ENCODE measurements at regions not wholly inside any gene's neighbourhood (a gene's known extent, or its start where the extent isn't known, plus 50 kb on each side); places are given as distances from the start of the nearest gene placed in this dataset.

DNA sequence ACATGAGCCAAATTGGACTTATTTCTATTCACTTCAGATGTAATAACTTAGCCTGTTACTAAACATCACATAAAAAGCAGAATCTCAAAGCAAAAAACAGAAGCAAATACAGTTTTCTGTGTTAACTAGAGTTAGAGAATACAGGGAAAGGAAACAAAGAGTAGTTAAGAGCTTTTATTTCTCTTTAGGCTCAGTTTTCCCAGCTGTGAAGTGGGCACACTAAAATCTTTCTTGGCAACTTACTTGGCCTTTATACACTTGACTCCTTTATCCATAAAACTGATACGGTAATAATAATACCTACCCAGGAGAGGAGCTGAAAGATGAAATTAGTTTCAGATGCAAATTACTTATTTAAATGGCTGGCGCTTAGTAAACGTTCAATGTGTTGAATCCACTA, 132.8 kb upstream of the SPATS2L start:
- peaks cover 0 to 13% (median 6%) of the 10 kb centered on the region in 5 donors for H3K27me3 Mint-ChIP-seq
- intact Hi-C loops (cut with micrococcal nuclease), result no loop called here
- Histone ChIP-seq H3K27ac (ENCODE audit: low read depth, low read length) (no peak overlapping the region), H3K4me1 (ENCODE audit: control insufficient read depth in 2 of 2, insufficient read depth in 2 of 2, low read length in 2 of 2) (no peaks in the 10 kb centered on the region), H3K36me3 (ENCODE audit: control insufficient read depth in 2 of 3, insufficient read depth in 3 of 3, low read length in 3 of 3) (no peaks in the 10 kb centered on the region), H3K27me3 (ENCODE audit: control insufficient read depth in 2 of 2, insufficient read depth in 2 of 2, low read length in 2 of 2) (no peaks in the 10 kb centered on the region), H3K9me3 (ENCODE audit: control insufficient read depth in 2 of 3, low read length in 3 of 3) (no peaks in the 10 kb centered on the region), H3K4me3 (ENCODE audit: low read length) (no peak overlapping the region)
- no peak overlapping the region for H3K4me3 Mint-ChIP-seq
- H3K27ac Mint-ChIP-seq, result no peak overlapping the region
- H3K36me3 Mint-ChIP-seq, result no peaks in the 10 kb centered on the region
- no peaks in the 10 kb centered on the region for H3K4me1 Mint-ChIP-seq
- peaks cover 0 to 5% (median 2%) of the 10 kb centered on the region in 11 donors for H3K9me3 Mint-ChIP-seq
- DNase-seq, result no peak
- ChIA-PET POLR2A (no interaction called here), CTCF (no interaction called here)
- no peak for ATAC-seq

DNA sequence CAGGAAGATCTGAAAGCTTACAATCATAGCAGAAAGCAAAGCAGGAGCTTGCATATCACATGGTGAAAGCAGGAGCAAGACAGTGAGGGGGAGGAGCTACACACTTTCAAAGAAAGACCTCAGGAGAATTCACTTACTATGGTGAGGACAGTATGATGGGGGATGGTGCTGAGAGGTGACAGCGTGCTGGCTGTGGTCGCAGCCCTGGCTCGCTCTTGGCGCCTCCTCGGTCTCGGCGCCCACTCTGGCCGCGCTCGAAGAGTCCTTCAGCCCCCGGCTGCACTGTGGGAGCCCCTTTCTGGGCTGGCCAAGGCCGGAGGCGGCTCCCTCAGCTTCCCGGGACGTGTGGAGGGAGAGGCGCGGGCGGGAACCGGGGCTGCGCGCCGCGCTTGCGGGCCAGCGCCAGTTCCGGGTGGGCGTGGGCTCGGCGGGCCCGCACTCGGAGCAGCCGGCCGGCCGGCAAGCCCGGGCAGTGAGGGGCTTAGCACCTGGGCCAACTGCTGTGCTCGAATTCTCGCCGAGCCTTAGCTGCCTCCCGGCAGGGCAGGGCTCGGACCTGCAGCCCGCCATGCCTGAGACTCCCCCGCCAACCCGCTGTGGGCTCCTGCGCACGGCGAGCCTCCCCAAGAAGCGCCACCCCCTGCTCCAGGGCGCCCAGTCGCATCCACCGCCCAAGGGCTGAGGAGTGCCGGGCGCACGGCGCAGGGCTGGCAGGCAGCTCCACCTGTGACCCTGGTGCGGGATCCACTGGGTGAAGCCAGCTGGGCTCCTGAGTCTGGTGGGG, 131.9 kb upstream of the SPATS2L start:
- Mint-ChIP-seq H3K27me3 (peaks cover 0 to 13% (median 8%) of the 10 kb centered on the region in 5 donors), H3K27ac (no peak overlapping the region), H3K9me3 (peaks cover 0 to 5% (median 2%) of the 10 kb centered on the region in 11 donors), H3K36me3 (no peaks in the 10 kb centered on the region), H3K4me1 (no peaks in the 10 kb centered on the region), H3K4me3 (no peak overlapping the region)
- H3K9me3 ChIP-seq (ENCODE audit: control insufficient read depth in 2 of 3, low read length in 3 of 3), result no peaks in the 10 kb centered on the region
- no peaks in the 10 kb centered on the region for H3K27me3 ChIP-seq (ENCODE audit: control insufficient read depth in 2 of 2, insufficient read depth in 2 of 2, low read length in 2 of 2)
- no peaks in the 10 kb centered on the region for H3K4me1 ChIP-seq (ENCODE audit: control insufficient read depth in 2 of 2, insufficient read depth in 2 of 2, low read length in 2 of 2)
- no peak overlapping the region for H3K4me3 ChIP-seq (ENCODE audit: low read length)
- no peaks in the 10 kb centered on the region for H3K36me3 ChIP-seq (ENCODE audit: control insufficient read depth in 2 of 3, insufficient read depth in 3 of 3, low read length in 3 of 3)
- DNase-seq, result no peak
- ChIA-PET CTCF (no interaction called here), POLR2A (no interaction called here)
- no peak overlapping the region for H3K27ac ChIP-seq (ENCODE audit: low read depth, low read length)
- ATAC-seq, result no peak
- intact Hi-C loops (cut with micrococcal nuclease), result no loop called here

DNA sequence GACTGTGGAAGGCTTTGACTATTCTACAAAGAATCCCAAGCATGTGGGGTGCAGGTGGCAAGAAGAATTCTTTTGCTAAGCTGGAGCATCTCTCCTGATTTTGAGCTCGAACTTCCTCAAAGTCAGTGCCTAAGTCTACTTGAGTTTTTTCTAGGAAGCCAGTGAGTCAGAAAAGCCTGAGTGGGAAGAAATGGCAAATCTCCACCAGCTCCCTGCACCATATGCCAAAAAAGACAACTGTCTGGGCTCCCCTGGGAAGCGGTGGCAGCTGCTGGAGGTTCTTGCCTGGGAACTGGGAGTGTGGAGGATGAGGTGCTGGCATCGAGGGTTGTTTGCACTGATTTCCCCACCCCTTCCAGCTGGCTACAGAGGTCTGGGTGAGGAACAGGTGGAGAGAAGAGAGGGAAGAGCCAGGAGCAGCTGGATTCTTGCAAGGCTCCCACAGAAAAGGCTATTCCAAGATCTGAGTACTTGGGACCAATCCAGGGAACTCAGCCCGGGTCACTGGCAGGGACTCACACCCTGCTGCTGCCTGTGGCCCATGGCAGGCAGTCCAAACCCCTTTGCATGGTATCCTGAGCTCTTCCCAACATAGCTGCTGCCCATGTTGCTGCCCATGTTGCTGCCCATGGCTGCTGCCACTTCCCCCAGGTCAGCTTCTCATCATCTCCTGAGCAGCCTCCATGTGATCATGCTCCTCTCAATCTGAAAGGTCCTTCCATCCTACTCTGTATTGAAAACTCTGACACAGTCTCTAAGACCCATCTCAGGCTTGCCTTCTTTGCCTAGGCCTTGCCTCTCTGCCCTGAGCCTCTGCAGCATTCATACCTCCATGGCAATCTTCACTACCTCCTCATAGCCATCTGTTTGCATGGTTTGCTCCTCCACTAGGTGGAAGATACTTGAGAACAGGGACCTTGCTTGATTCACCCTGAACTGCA, 128.3 kb upstream of the SPATS2L start:
- H3K27ac ChIP-seq (ENCODE audit: low read depth, low read length), result no peak overlapping the region
- CTCF ChIA-PET, result no interaction called here
- no peak overlapping the region for H3K27ac Mint-ChIP-seq
- H3K4me1 Mint-ChIP-seq, result no peaks in the 10 kb centered on the region
- H3K4me3 Mint-ChIP-seq, result no peak overlapping the region
- no peak overlapping the region for H3K4me3 ChIP-seq (ENCODE audit: low read length)
- no peaks in the 10 kb centered on the region for H3K36me3 Mint-ChIP-seq
- POLR2A ChIA-PET, result no interaction called here
- no peaks in the 10 kb centered on the region for H3K36me3 ChIP-seq (ENCODE audit: control insufficient read depth in 2 of 3, insufficient read depth in 3 of 3, low read length in 3 of 3)
- peaks cover 0 to 2% (median 0%) of the 10 kb centered on the region in 11 donors for H3K9me3 Mint-ChIP-seq
- intact Hi-C loops (cut with micrococcal nuclease), result no loop called here
- no peaks in the 10 kb centered on the region for H3K4me1 ChIP-seq (ENCODE audit: control insufficient read depth in 2 of 2, insufficient read depth in 2 of 2, low read length in 2 of 2)
- ATAC-seq (no peak), DNase-seq (no peak)
- H3K27me3 Mint-ChIP-seq, result peaks cover 2 to 28% (median 24%) of the 10 kb centered on the region in 5 donors
- no peaks in the 10 kb centered on the region for H3K9me3 ChIP-seq (ENCODE audit: control insufficient read depth in 2 of 3, low read length in 3 of 3)
- H3K27me3 ChIP-seq (ENCODE audit: control insufficient read depth in 2 of 2, insufficient read depth in 2 of 2, low read length in 2 of 2), result no peaks in the 10 kb centered on the region

GRCh38 chr2:200179151-200179550, 127.3 kb upstream of the SPATS2L start:
- ATAC-seq, result no peak
- DNase-seq, result no peak
- no peak overlapping the region for H3K27ac Mint-ChIP-seq
- H3K36me3 Mint-ChIP-seq, result no peaks in the 10 kb centered on the region
- ChIA-PET CTCF (interaction anchor here (0.7 kb wide), 1 partner anchor 303 kb away, joined by 3 read pairs; no protein-coding TSS in a partner anchor), POLR2A (no interaction called here)
- H3K4me1 Mint-ChIP-seq, result no peaks in the 10 kb centered on the region
- H3K4me3 Mint-ChIP-seq, result no peak overlapping the region
- intact Hi-C loops (cut with micrococcal nuclease), result no loop called here
- H3K27me3 ChIP-seq (ENCODE audit: control insufficient read depth in 2 of 2, insufficient read depth in 2 of 2, low read length in 2 of 2), result no peaks in the 10 kb centered on the region
- no peak overlapping the region for H3K4me3 ChIP-seq (ENCODE audit: low read length)
- H3K9me3 Mint-ChIP-seq, result peaks cover 0 to 2% (median 0%) of the 10 kb centered on the region in 11 donors
- no peaks in the 10 kb centered on the region for H3K36me3 ChIP-seq (ENCODE audit: control insufficient read depth in 2 of 3, insufficient read depth in 3 of 3, low read length in 3 of 3)
- H3K27me3 Mint-ChIP-seq, result peaks cover 2 to 26% (median 25%) of the 10 kb centered on the region in 5 donors
- H3K27ac ChIP-seq (ENCODE audit: low read depth, low read length), result no peak overlapping the region
- H3K9me3 ChIP-seq (ENCODE audit: control insufficient read depth in 2 of 3, low read length in 3 of 3), result no peaks in the 10 kb centered on the region
- H3K4me1 ChIP-seq (ENCODE audit: control insufficient read depth in 2 of 2, insufficient read depth in 2 of 2, low read length in 2 of 2), result no peaks in the 10 kb centered on the region

- Histone ChIP-seq H3K9me3 (ENCODE audit: control insufficient read depth in 2 of 3, low read length in 3 of 3) (no peaks in the 10 kb centered on the region), H3K36me3 (ENCODE audit: control insufficient read depth in 2 of 3, insufficient read depth in 3 of 3, low read length in 3 of 3) (no peaks in the 10 kb centered on the region), H3K27ac (ENCODE audit: low read depth, low read length) (no peak overlapping the region), H3K4me1 (ENCODE audit: control insufficient read depth in 2 of 2, insufficient read depth in 2 of 2, low read length in 2 of 2) (no peaks in the 10 kb centered on the region), H3K4me3 (ENCODE audit: low read length) (no peak overlapping the region), H3K27me3 (ENCODE audit: control insufficient read depth in 2 of 2, insufficient read depth in 2 of 2, low read length in 2 of 2) (no peaks in the 10 kb centered on the region)
- POLR2A ChIA-PET, result no interaction called here
- H3K27me3 Mint-ChIP-seq, result peaks cover 13 to 41% (median 37%) of the 10 kb centered on the region in 5 donors
- DNase-seq (no peak), ATAC-seq (no peak)
- H3K4me3 Mint-ChIP-seq, result no peak overlapping the region
- H3K4me1 Mint-ChIP-seq, result no peaks in the 10 kb centered on the region
- H3K9me3 Mint-ChIP-seq, result peaks cover 0 to 2% (median 0%) of the 10 kb centered on the region in 11 donors
- H3K36me3 Mint-ChIP-seq, result no peaks in the 10 kb centered on the region
- CTCF ChIA-PET, result no interaction called here
- intact Hi-C loops (cut with micrococcal nuclease), result no loop called here
- no peak overlapping the region for H3K27ac Mint-ChIP-seq
These were observed 125.5 kb upstream of the SPATS2L start for GRCh38 chr2:200180943-200181342.

DNA sequence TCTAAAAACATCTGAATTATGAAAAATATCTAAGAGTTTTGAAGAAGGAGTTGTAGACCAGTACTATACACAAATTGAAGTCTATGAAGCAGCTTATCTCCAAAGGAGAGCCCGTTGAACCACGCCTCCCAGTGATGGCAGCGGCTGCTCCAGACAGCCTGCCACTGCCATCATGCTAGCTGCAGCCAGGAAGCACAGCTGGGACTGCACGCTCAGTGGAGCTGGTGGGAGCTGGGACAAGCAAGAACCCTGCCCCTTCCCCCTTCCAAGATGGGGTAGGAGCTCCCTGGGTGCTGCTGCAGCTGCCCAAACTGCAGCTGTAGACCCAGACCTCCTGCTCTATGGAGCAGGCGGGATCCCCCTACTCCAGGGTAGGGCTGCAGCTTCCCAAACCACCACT, 124.7 kb upstream of the SPATS2L start:
- no peak overlapping the region for H3K27ac Mint-ChIP-seq
- Histone ChIP-seq H3K4me3 (ENCODE audit: low read length) (no peak overlapping the region), H3K27ac (ENCODE audit: low read depth, low read length) (no peak overlapping the region), H3K36me3 (ENCODE audit: control insufficient read depth in 2 of 3, insufficient read depth in 3 of 3, low read length in 3 of 3) (no peaks in the 10 kb centered on the region), H3K9me3 (ENCODE audit: control insufficient read depth in 2 of 3, low read length in 3 of 3) (no peaks in the 10 kb centered on the region), H3K4me1 (ENCODE audit: control insufficient read depth in 2 of 2, insufficient read depth in 2 of 2, low read length in 2 of 2) (no peaks in the 10 kb centered on the region), H3K27me3 (ENCODE audit: control insufficient read depth in 2 of 2, insufficient read depth in 2 of 2, low read length in 2 of 2) (no peaks in the 10 kb centered on the region)
- peaks cover 0 to 2% (median 0%) of the 10 kb centered on the region in 11 donors for H3K9me3 Mint-ChIP-seq
- H3K4me3 Mint-ChIP-seq, result no peak overlapping the region
- no peaks in the 10 kb centered on the region for H3K4me1 Mint-ChIP-seq
- peaks cover 18 to 43% (median 37%) of the 10 kb centered on the region in 5 donors for H3K27me3 Mint-ChIP-seq
- H3K36me3 Mint-ChIP-seq, result no peaks in the 10 kb centered on the region
- POLR2A ChIA-PET, result no interaction called here
- CTCF ChIA-PET, result no interaction called here
- ATAC-seq (no peak), DNase-seq (no peak)
- intact Hi-C loops (cut with micrococcal nuclease), result no loop called here

Measured in naive thymus-derived CD4-positive, alpha-beta T cell (primary cell).